Liver (tissue), 8 donors: ENCODE measurements at regions not wholly inside any gene's neighbourhood (a gene's known extent, or its start where the extent isn't known, plus 50 kb on each side); places are given as distances from the start of the nearest gene placed in this dataset.

ENCODE experiments used
- DNase-seq: peaks from one replicate; pipeline ENCODE4 v3.0.0-alpha.2; 2017; ENCODE audit warnings: low spot score
- H3K27ac ChIP-seq, 2 donors: one replicate each; pipeline ENCODE4 v1.7.0; 2013; ENCODE audit warnings: inconsistent platforms in 2 of 2, low read length in 2 of 2, control low read depth in 1 of 2, low read depth in 1 of 2, mild to moderate bottlenecking in 1 of 2
- H3K27me3 ChIP-seq, 4 donors: one replicate each; pipeline versions ENCODE4 v1.6.1 to v1.7.0; 2013; ENCODE audit warnings: low read length in 3 of 4, inconsistent platforms in 1 of 4, mild to moderate bottlenecking in 1 of 4, moderate library complexity in 1 of 4; ENCODE audit not compliant: control insufficient read depth in 4 of 4, insufficient read depth in 4 of 4
- H3K36me3 ChIP-seq, 4 donors: one replicate each; pipeline versions ENCODE4 v1.6.1 to v1.7.0; 2013; ENCODE audit warnings: low read length in 3 of 4, mild to moderate bottlenecking in 3 of 4, low read depth in 1 of 4, moderate library complexity in 1 of 4; ENCODE audit not compliant: control insufficient read depth in 4 of 4, insufficient read depth in 3 of 4
- H3K4me1 ChIP-seq, 4 donors: one replicate each; pipeline versions ENCODE4 v1.6.1 to v1.7.0; 2013; ENCODE audit warnings: low read length in 3 of 4, mild to moderate bottlenecking in 3 of 4, moderate library complexity in 1 of 4; ENCODE audit not compliant: control insufficient read depth in 4 of 4, insufficient read depth in 4 of 4
- H3K4me3 ChIP-seq, 3 donors: one replicate each; pipeline versions ENCODE4 v1.6.1 to v1.7.0; 2013; ENCODE audit warnings: low read length in 3 of 3, control low read depth in 1 of 3, low read depth in 1 of 3, mild to moderate bottlenecking in 1 of 3
- H3K9ac ChIP-seq, 2 donors: one replicate each; pipeline ENCODE4 v1.7.0; 2013; ENCODE audit warnings: low read length in 2 of 2, mild to moderate bottlenecking in 2 of 2, moderate library complexity in 2 of 2, control low read depth in 1 of 2, low read depth in 1 of 2
- H3K9me3 ChIP-seq, 4 donors: one replicate each; pipeline versions ENCODE4 v1.6.1 to v1.7.0; 2013; ENCODE audit warnings: low read length in 3 of 4; ENCODE audit not compliant: control insufficient read depth in 4 of 4
- ATF3 ChIP-seq: IDR thresholded peaks from 2 replicates; pipeline ENCODE4 v1.6.1; 2016; ENCODE audit warnings: antibody characterized with exemption
- EGR1 ChIP-seq, 2 donors: IDR thresholded peaks; 2 replicates each; pipeline ENCODE4 v1.6.1; 2016 to 2018; ENCODE audit warnings: antibody characterized with exemption in 2 of 2, low read depth in 2 of 2
- FOXA1 ChIP-seq: IDR thresholded peaks from 2 replicates; pipeline ENCODE4 v1.6.1; 2016; ENCODE audit warnings: antibody characterized with exemption
- FOXA2 ChIP-seq: IDR thresholded peaks from 2 replicates; pipeline ENCODE4 v1.6.1; 2016; ENCODE audit warnings: antibody characterized with exemption
- GABPA ChIP-seq, 2 donors: IDR thresholded peaks in 1 of 2; conservative IDR thresholded peaks in 1 of 2; 2 replicates each; pipeline ENCODE4 v1.6.1; 2016; ENCODE audit warnings: antibody characterized with exemption in 2 of 2, mild to moderate bottlenecking in 1 of 2, moderate library complexity in 1 of 2
- HNF4A ChIP-seq, 2 donors: conservative IDR thresholded peaks; 2 replicates each; pipeline ENCODE4 v1.6.1; 2016; ENCODE audit warnings: antibody characterized with exemption in 2 of 2, mild to moderate bottlenecking in 2 of 2
- HNF4G ChIP-seq: IDR thresholded peaks from 2 replicates; pipeline ENCODE4 v1.6.1; 2016; ENCODE audit warnings: antibody characterized with exemption
- JUND ChIP-seq, 2 donors: IDR thresholded peaks; 2 replicates each; pipeline ENCODE4 v1.6.1; 2016; ENCODE audit warnings: antibody characterized with exemption in 2 of 2
- MAX ChIP-seq: IDR thresholded peaks from 2 replicates; pipeline ENCODE4 v1.6.1; 2016; ENCODE audit warnings: antibody characterized with exemption
- NR2F2 ChIP-seq: IDR thresholded peaks from 2 replicates; pipeline ENCODE4 v1.6.1; 2016; ENCODE audit warnings: antibody characterized with exemption
- RAD21 ChIP-seq, 2 donors: IDR thresholded peaks; 2 replicates each; pipeline ENCODE4 v1.6.1; 2016; ENCODE audit warnings: antibody characterized with exemption in 2 of 2, mild to moderate bottlenecking in 2 of 2
- SP1 ChIP-seq: IDR thresholded peaks from 2 replicates; pipeline ENCODE4 v1.6.1; 2018; ENCODE audit warnings: antibody characterized with exemption, mild to moderate bottlenecking
- TAF1 ChIP-seq: conservative IDR thresholded peaks from 2 replicates; pipeline ENCODE4 v1.6.1; 2016; ENCODE audit warnings: antibody characterized with exemption, mild to moderate bottlenecking
- YY1 ChIP-seq: IDR thresholded peaks from 2 replicates; pipeline ENCODE4 v1.6.1; 2016; ENCODE audit warnings: antibody characterized with exemption, mild to moderate bottlenecking
- WGBS: extraction: QIAGEN DNeasy Blood & Tissue Kit; methylation state at CpG from one replicate; pipeline ENCODE4 v1.1.7; 2013; 5-methylcytosine and 5-hydroxymethylcytosine counted together
- TF ChIP-seq, protein P1 (sequence below): fragments of 150-350 bp; IDR thresholded peaks from 2 replicates; pipeline ENCODE4 v1.5.1; 2017; ENCODE audit warnings: improper control_type of control experiment, low read depth, low read length; ENCODE audit not compliant: missing input control
- donor health status: healthy.
- donor health status: healthy.
- donor health status: healthy.
- donor health status: healthy.
- donor health status: healthy.

GRCh38 chr10:55509168-55509567, 708.1 kb upstream of the PCDH15 start:
- WGBS: 59% methylated on average over 4 of the region's 4 CpGs
- H3K36me3 ChIP-seq: no peaks in the 10 kb centered on the region
- TF ChIP-seq FOXA1 (no peak), YY1 (no peak), EGR1 (IDR thresholded peaks at IDR 0.05; ENCODE audit: low read depth in 2 of 2) (no peak), TAF1 (no peak), SP1 (no peak), JUND (IDR thresholded peaks at IDR 0.05) (no peak), MAX (no peak), NR2F2 (no peak), GABPA (IDR thresholded peaks at IDR 0.05 in 1 of 2, conservative IDR thresholded peaks at IDR 0.05 in 1 of 2) (no peak), FOXA2 (no peak), HNF4G (no peak), ATF3 (no peak)
- no peaks in the 10 kb centered on the region for H3K9me3 ChIP-seq
- H3K27me3 ChIP-seq: peaks cover 0 to 3% (median 0%) of the 10 kb centered on the region in 4 donors
- no peak overlapping the region for H3K4me3 ChIP-seq
- H3K4me1 ChIP-seq: no peaks in the 10 kb centered on the region
- DNase-seq: no peak
- H3K9ac ChIP-seq: no peak overlapping the region
- no peak overlapping the region for H3K27ac ChIP-seq

GRCh38 chr10:55500931-55501559, 700.0 kb upstream of the PCDH15 start:
- Histone ChIP-seq H3K9me3 (no peaks in the 10 kb centered on the region), H3K27ac (no peak overlapping the region), H3K9ac (no peak overlapping the region), H3K4me3 (no peak overlapping the region), H3K27me3 (no peaks in the 10 kb centered on the region), H3K36me3 (no peaks in the 10 kb centered on the region), H3K4me1 (no peaks in the 10 kb centered on the region)
- TF ChIP-seq EGR1 (IDR thresholded peaks at IDR 0.05; ENCODE audit: low read depth in 2 of 2) (no peak), YY1 (no peak), RAD21 (IDR thresholded peaks at IDR 0.05) (peak; percentile 38 to 50)
- TF ChIP-seq, protein P1, sequence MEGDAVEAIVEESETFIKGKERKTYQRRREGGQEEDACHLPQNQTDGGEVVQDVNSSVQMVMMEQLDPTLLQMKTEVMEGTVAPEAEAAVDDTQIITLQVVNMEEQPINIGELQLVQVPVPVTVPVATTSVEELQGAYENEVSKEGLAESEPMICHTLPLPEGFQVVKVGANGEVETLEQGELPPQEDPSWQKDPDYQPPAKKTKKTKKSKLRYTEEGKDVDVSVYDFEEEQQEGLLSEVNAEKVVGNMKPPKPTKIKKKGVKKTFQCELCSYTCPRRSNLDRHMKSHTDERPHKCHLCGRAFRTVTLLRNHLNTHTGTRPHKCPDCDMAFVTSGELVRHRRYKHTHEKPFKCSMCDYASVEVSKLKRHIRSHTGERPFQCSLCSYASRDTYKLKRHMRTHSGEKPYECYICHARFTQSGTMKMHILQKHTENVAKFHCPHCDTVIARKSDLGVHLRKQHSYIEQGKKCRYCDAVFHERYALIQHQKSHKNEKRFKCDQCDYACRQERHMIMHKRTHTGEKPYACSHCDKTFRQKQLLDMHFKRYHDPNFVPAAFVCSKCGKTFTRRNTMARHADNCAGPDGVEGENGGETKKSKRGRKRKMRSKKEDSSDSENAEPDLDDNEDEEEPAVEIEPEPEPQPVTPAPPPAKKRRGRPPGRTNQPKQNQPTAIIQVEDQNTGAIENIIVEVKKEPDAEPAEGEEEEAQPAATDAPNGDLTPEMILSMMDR: peak; percentile 15
- DNase-seq: no peak
- 1% methylated on average over 1 of the region's 1 CpG for WGBS

- DNase-seq: no peak
- Histone ChIP-seq H3K27me3 (no peaks in the 10 kb centered on the region), H3K36me3 (no peaks in the 10 kb centered on the region), H3K9ac (no peak overlapping the region), H3K4me3 (no peak overlapping the region), H3K27ac (no peak overlapping the region), H3K4me1 (no peaks in the 10 kb centered on the region), H3K9me3 (no peaks in the 10 kb centered on the region)
- 47% methylated on average over 4 of the region's 4 CpGs for WGBS
- no peak for TF ChIP-seq FOXA1
- TF ChIP-seq, protein P1: no peak
- no peak for TF ChIP-seq GABPA (IDR thresholded peaks at IDR 0.05 in 1 of 2, conservative IDR thresholded peaks at IDR 0.05 in 1 of 2)
- TF ChIP-seq JUND (IDR thresholded peaks at IDR 0.05): no peak
- TF ChIP-seq HNF4A (conservative IDR thresholded peaks at IDR 0.05): no peak
- TF ChIP-seq YY1: no peak
- no peak for TF ChIP-seq FOXA2
Measured at GRCh38 chr10:55497893-55498499, 697.0 kb upstream of the PCDH15 start.
